ENCODE measurements at regions not wholly inside any gene's neighbourhood (a gene's known extent, or its start where the extent isn't known, plus 50 kb on each side); places are given as distances from the start of the nearest gene placed in this dataset.
A peak's percentile ranks its signal among the peaks of the same experiment; 100 is the strongest.

DNA sequence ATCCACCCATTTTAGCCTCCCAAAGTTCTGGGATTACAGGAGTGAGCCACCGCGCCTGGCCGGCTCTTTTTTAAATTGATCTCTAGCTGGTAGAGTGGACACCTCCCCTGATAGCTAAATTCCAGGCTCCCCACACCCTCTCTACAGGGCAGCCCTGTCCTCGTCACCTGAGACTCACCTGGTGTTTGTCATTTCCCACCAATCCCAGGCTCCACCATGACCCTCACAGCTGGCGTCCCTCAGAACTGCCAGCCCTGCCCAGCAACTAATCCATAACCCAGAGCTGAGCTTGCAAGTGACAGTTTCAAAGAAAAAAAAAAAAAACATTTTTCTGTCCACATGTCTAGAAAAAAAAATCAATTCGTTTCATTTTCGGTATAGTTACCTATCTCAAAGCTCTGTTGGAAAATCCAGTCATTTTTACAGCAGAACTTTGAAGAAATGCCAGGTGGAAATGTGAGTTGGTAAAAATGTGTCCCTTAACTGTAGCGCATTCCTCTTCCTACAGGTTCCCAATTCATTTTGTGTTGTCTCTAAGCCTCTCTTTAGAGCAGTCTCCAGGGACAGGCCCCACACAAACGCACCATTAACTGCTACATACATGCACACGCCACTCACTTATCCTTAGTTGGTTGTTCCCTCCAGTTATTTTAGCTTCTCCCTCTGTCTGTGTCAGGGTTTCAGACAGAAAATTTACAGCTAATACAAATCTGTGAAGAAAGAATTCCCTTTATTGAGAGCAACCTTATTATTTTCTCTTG is 294.7 kb downstream of the FBXO15 start:
- no peak for DNase-seq

DNA sequence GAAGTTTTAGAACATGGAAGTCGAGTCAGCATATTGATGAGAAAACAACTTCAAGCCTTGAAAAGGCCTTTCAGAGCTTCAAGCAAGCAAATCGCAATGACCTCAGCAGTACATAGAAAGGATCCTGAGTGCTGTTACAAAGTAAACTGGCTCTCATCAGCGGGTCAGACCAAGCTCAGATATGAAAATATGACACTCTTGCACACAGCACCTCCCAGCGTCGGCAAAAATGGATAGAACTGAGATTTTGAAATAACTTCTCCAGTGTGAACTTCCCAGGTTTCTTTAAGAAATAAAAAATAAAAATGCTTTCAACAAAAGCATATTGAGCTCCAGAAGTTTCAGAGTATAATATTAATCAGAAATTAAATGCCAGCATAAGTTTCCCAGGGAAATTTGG is 296.9 kb downstream of the FBXO15 start:
- no peak for DNase-seq

GRCh38 chr18:73848656-73849055 is 299.0 kb downstream of the FBXO15 start:
- no peak for DNase-seq

DNA sequence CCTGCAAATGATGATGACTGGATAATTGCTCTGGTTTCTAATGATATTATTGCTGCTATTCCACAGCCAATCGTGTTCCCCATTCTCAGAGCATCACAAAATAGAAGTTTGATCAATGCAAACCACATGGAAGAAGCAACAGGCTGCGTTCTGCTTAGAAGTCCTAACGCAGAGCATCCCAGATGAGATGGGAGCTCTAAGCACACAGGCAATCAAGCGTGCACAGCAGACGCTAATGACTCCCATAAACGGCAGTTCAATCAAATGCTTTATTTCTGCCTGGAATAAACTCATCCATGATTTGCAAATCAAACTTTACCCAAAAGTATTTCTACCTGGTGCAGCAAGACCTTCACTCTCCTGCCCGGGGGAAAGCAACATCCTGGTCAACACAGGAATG is 304.2 kb downstream of the FBXO15 start:
- no peak for DNase-seq

DNA sequence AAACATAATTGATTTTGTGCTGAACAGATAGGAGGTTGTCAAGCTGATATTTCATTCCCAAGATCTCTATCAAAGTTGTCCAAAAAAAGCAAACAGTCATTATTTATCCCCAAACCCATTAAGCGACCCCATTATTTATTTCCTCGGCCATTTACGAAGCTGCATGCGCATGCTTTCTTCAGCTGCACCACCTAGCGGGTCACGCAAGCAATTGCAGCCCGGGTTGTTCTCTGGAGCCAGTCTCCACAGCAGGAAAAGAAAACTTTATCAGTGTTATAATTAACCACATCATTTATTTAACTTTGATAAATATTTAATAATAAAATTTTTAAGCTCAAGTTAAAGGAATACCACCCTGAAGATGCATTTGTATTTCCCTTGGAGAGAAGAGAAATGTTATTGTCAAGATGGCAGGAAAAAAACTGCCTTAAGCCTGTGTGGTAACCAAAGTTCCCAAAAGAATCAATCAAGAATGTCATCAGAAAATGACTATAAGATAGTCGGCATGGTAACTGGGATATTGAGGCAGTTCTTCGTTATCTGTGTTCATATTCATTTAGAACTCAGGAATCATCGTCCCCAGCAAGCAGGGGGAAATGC is 304.7 kb downstream of the FBXO15 start:
- DNase-seq = peak; percentile 28

GRCh38 chr18:73841661-73842060 is 306.0 kb downstream of the FBXO15 start:
- DNase-seq = no peak

GRCh38 chr18:73840319-73840945 is 307.2 kb downstream of the FBXO15 start:
- DNase-seq = no peak

DNA sequence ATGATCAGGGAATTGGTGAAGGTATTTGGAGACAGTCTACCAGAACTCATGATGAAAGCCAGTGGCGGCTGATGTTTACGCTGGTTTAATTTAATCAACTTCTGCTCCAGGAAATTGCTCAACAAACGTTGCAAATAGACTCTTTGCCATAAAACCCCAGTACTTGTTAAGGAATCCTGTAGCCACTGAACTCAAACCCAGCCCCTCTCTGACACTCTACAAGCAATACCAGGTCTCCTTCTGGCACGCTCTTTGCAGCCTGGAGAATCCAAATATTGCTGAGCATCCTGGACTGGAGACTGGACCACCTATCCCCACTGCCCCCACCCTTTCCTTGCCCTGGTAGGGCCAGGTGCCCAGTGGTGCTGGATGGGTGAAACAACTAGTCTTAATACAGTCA is 308.2 kb downstream of the FBXO15 start:
- DNase-seq = no peak

DNA sequence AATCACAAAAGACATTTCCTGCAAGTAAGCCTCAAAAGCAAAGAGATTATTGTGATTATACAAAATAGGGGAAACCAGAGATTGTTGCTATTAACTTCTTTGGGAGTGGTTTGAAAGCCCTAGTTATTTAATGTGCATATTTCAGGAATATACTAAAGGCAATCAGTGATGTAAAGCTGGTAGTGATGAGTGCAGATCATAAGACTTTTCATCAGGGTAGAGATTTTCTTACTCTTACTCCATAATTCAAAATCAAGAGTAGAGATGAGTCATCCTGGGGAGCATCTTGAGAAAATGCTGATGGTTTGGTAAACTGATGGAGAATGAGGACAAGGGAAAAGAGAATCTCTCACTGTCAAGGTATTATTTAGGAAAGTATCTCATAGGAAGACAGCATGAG is 309.5 kb downstream of the FBXO15 start:
- no peak for DNase-seq

- no peak for DNase-seq
These were observed 311.8 kb downstream of the FBXO15 start for GRCh38 chr18:73835656-73836364.

- DNase-seq = no peak
These were observed 312.6 kb downstream of the FBXO15 start for GRCh38 chr18:73835039-73835438.

GRCh38 chr18:73831688-73832087 is 315.9 kb downstream of the FBXO15 start:
- DNase-seq = no peak

- DNase-seq = no peak
These were observed 318.5 kb downstream of the FBXO15 start for GRCh38 chr18:73829146-73829545.

GRCh38 chr18:73827801-73828200 is 319.8 kb downstream of the FBXO15 start:
- no peak for DNase-seq

DNA sequence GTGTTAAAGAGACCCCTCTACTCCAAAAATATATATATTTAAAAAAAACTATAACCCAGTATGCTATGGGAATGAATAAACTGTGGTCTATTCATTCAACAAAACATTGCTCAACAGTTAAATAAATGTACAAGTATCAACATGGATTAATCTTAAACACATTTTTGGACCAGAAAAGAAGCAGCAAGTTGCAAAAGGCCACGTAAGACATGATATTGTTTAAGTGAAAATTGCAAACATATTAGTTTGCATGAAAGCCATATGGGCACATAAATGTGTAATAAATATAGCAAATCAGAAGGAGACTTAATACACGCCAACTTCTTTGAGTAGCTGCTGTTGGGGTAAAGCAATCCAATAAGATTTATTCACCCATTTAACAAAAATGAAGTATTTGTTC is 321.5 kb downstream of the FBXO15 start:
- DNase-seq = no peak

GRCh38 chr18:73824671-73825070 is 323.0 kb downstream of the FBXO15 start:
- no peak for DNase-seq

- DNase-seq = no peak
These were observed 335.2 kb downstream of the FBXO15 start for GRCh38 chr18:73812423-73812822.

DNA sequence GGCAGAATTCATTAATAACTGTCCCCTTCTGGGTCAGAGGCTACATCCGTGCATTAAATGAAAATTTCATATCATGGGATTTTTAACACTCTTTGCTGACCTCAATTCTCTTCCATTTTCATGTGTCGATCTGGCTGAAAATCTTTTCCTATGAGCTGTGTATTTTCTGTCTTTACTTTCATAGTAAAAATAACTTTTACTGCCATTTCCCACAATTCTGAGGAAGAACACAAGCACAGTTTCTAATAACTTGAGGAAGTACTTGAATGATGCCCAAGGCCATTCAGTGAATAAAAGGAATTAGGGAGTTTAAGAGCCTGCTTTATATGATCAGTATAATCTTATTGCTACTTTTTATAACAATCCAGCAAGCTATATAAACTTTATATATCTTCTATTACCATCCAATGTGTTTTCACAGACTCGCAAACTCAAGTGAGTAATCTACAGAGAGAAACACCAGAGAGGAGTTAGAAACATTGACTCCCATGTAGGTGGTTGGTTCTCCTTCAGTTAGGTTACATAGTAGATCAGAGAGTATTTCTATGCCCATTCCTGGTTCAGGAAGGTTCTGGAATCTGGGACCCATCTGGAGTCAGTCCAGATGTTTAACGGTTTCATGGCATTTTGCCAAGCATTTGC is 340.0 kb downstream of the FBXO15 start:
- no peak for DNase-seq

GRCh38 chr18:73805991-73806390 is 341.6 kb downstream of the FBXO15 start:
- no peak for DNase-seq

DNA sequence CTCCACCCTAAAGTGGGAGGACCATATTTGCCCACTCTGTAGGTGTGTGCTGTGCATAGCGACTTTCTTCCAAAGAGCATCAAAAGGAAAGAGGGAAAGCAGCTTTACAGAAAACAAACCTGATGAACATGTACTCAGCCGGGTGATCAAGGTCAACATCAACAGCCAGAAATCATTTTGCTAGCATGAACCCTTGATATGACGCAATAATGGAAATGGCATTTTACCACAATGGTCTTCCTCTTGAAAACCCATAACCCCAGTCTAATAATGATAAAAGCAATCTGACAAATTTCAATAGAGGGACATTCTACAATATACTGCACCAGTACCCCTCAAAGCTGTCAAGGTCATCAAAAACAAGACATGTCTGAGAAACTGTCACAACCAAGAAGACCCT is 350.2 kb downstream of the FBXO15 start:
- DNase-seq = no peak

DNA sequence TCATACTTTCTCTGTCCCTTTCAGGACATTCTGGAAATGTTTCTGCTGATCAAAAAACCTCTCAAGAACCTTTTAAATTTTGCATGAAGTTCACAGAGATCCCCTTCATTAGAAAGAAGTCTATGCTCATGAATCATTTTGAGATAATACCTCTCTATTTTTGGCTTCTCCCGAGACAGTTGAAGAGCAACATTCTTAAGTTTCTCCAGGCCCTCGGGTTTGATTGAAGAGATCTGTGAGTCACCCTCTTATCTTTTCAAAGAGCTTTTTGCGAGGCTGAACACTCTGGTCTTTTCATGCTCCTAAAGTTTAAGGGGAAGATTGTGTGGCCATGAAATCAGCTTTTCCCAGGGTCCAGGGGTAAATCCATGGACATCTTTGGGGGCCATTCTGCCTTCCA is 354.2 kb downstream of the FBXO15 start:
- DNase-seq = no peak

DNA sequence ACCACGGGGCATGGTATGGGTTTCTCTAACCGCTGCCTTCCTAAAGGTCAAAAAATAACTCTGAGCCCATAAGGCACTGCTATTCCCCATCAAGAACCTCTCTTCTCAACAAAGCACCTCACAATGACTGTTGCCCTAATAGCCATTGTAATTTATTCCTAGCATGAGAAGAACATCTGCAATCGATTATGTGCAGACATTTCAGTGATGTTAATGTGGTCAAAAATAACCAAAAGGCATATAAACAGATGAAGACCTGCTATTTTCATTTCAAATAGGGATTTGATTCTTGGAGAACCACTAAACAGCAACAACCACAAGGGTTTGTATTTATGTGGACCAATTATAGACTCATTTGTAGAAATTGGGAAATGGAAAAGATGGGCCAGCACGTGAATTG is 356.6 kb downstream of the FBXO15 start:
- no peak for DNase-seq

GRCh38 chr18:73790587-73790986 is 357.0 kb downstream of the FBXO15 start:
- no peak for DNase-seq

All from right kidney (tissue), 1 donor.